Erythroblast (primary cell): ENCODE measurements at regions not wholly inside any gene's neighbourhood (a gene's known extent, or its start where the extent isn't known, plus 50 kb on each side); places are given as distances from the start of the nearest gene placed in this dataset.
"Not testable (repeated sequence)": the region's sequence is repeated elsewhere in the genome, so short reads cannot be mapped to it uniquely, and the experiment has no call there.

Source experiments
- DNase-seq, 2 experiments: peaks; one replicate each; lab custom pipeline; 2025; lab: John Stamatoyannopoulos, UW
- GATA1 ChIP-seq: IDR thresholded peaks from 2 replicates; pipeline ENCODE4 v1.6.1; 2011; ENCODE audit warnings: low read depth, mild to moderate bottlenecking, control low read depth, low read length, moderate library complexity
- POLR2A ChIP-seq: IDR thresholded peaks from 2 replicates; pipeline ENCODE4 v1.6.1; 2011; ENCODE audit warnings: mild to moderate bottlenecking, low read length

- TF ChIP-seq POLR2A (no peak), GATA1 (no peak)
Observed at GRCh38 chr2:129912871-129913694, 66.4 kb upstream of the RAB6C start.

GRCh38 chr2:129913695-129914495, 65.6 kb upstream of the RAB6C start:
- DNase-seq, result no peak
- no peak for TF ChIP-seq GATA1
- no peak for TF ChIP-seq POLR2A

More at GRCh38 chr2:129912871-129913694, 66.4 kb upstream of the RAB6C start:
- DNase-seq, result no peak

- no peak for DNase-seq
- TF ChIP-seq POLR2A, result no peak
- TF ChIP-seq GATA1, result no peak
Observed at GRCh38 chr2:129914538-129915302, 64.7 kb upstream of the RAB6C start.

GRCh38 chr2:129915303-129915840, 64.1 kb upstream of the RAB6C start:
- TF ChIP-seq GATA1, result no peak
- TF ChIP-seq POLR2A, result no peak
- DNase-seq, result no peak

- TF ChIP-seq GATA1 (no peak), POLR2A (no peak)
- no peak for DNase-seq
Observed at GRCh38 chr2:129918604-129919003, 60.9 kb upstream of the RAB6C start.

- TF ChIP-seq POLR2A, result no peak
- TF ChIP-seq GATA1, result no peak
- no peak for DNase-seq
Observed at GRCh38 chr2:129922571-129923264, 56.7 kb upstream of the RAB6C start.

- DNase-seq, result peak; percentile 26 to 50
- TF ChIP-seq POLR2A, result no peak
- no peak for TF ChIP-seq GATA1
Observed at GRCh38 chr2:129923265-129924091, 56.0 kb upstream of the RAB6C start.

GRCh38 chr2:129924115-129924514, 55.4 kb upstream of the RAB6C start:
- not testable (repeated sequence) for DNase-seq

- no peak for DNase-seq
- TF ChIP-seq POLR2A (no peak), GATA1 (no peak)
Observed at GRCh38 chr2:129925381-129925780, 54.1 kb upstream of the RAB6C start.

GRCh38 chr2:129927696-129928095, 51.8 kb upstream of the RAB6C start:
- no peak for DNase-seq
- TF ChIP-seq GATA1 (no peak), POLR2A (no peak)

GRCh38 chr2:129929321-129930290, 49.9 kb upstream of the RAB6C start:
- TF ChIP-seq POLR2A, result no peak
- no peak for TF ChIP-seq GATA1
- no peak for DNase-seq
